ENCODE measurements at regions not wholly inside any gene's neighbourhood (a gene's known extent, or its start where the extent isn't known, plus 50 kb on each side); places are given as distances from the start of the nearest gene placed in this dataset.

GRCh38 chr1:195105773-195106172, 1502.5 kb downstream of the KCNT2 start:
- Histone ChIP-seq H3K36me3 (ENCODE audit: insufficient read depth, low read length) (no peaks in the 10 kb centered on the region), H3K27ac (ENCODE audit: low read depth, low read length, poor library complexity, severe bottlenecking) (no peak overlapping the region), H3K79me2 (ENCODE audit: insufficient read depth, low read length) (no peaks in the 10 kb centered on the region), H3K27me3 (ENCODE audit: insufficient read depth, low read length) (no peaks in the 10 kb centered on the region), H3K9ac (ENCODE audit: low read length) (no peak overlapping the region), H3K4me1 (ENCODE audit: insufficient read depth, low read length, severe bottlenecking) (no peaks in the 10 kb centered on the region), H3K9me3 (ENCODE audit: low read length) (no peaks in the 10 kb centered on the region; the same call in 1 of the 2 replicates), H3F3A (ENCODE audit: insufficient read depth, low read length) (no peaks in the 10 kb centered on the region), H2AFZ (ENCODE audit: low read length) (no peak overlapping the region), H3K4me3 (ENCODE audit: low read depth, low read length, poor library complexity, severe bottlenecking) (no peak overlapping the region), H3K4me2 (ENCODE audit: low read length) (no peak overlapping the region), H4K20me1 (ENCODE audit: insufficient read depth, low read length) (no peaks in the 10 kb centered on the region), H3K9me2 (ENCODE audit: low read depth, low read length) (no peaks in the 10 kb centered on the region)
- TF ChIP-seq EZH2 (IDR thresholded peaks at IDR 0.05; ENCODE audit: borderline replicate concordance, low read length) (no peak), CTCF (IDR thresholded peaks at IDR 0.05; ENCODE audit: low read length) (no peak)

GRCh38 chr1:195105281-195105680, 1503.0 kb downstream of the KCNT2 start:
- H3K36me3 ChIP-seq (ENCODE audit: insufficient read depth, low read length), result no peaks in the 10 kb centered on the region
- H4K20me1 ChIP-seq (ENCODE audit: insufficient read depth, low read length), result no peaks in the 10 kb centered on the region
- no peaks in the 10 kb centered on the region for H3F3A ChIP-seq (ENCODE audit: insufficient read depth, low read length)
- H3K4me1 ChIP-seq (ENCODE audit: insufficient read depth, low read length, severe bottlenecking), result no peaks in the 10 kb centered on the region
- H3K9me3 ChIP-seq (ENCODE audit: low read length), result no peaks in the 10 kb centered on the region; the same call in 1 of the 2 replicates
- H3K9ac ChIP-seq (ENCODE audit: low read length), result no peak overlapping the region
- H3K27me3 ChIP-seq (ENCODE audit: insufficient read depth, low read length), result no peaks in the 10 kb centered on the region
- no peak overlapping the region for H3K4me2 ChIP-seq (ENCODE audit: low read length)
- TF ChIP-seq EZH2 (IDR thresholded peaks at IDR 0.05; ENCODE audit: borderline replicate concordance, low read length) (no peak), CTCF (IDR thresholded peaks at IDR 0.05; ENCODE audit: low read length) (no peak)
- no peaks in the 10 kb centered on the region for H3K9me2 ChIP-seq (ENCODE audit: low read depth, low read length)
- no peak overlapping the region for H3K27ac ChIP-seq (ENCODE audit: low read depth, low read length, poor library complexity, severe bottlenecking)
- H3K79me2 ChIP-seq (ENCODE audit: insufficient read depth, low read length), result no peaks in the 10 kb centered on the region
- no peak overlapping the region for H2AFZ ChIP-seq (ENCODE audit: low read length)
- H3K4me3 ChIP-seq (ENCODE audit: low read depth, low read length, poor library complexity, severe bottlenecking), result no peak overlapping the region

GRCh38 chr1:195097316-195097715, 1510.9 kb downstream of the KCNT2 start:
- Histone ChIP-seq H3K9me2 (ENCODE audit: low read depth, low read length) (no peaks in the 10 kb centered on the region), H3K4me1 (ENCODE audit: insufficient read depth, low read length, severe bottlenecking) (no peaks in the 10 kb centered on the region), H3K4me2 (ENCODE audit: low read length) (no peak overlapping the region), H3K27ac (ENCODE audit: low read depth, low read length, poor library complexity, severe bottlenecking) (no peak overlapping the region), H3K79me2 (ENCODE audit: insufficient read depth, low read length) (no peaks in the 10 kb centered on the region), H3K9ac (ENCODE audit: low read length) (no peak overlapping the region), H4K20me1 (ENCODE audit: insufficient read depth, low read length) (no peaks in the 10 kb centered on the region), H2AFZ (ENCODE audit: low read length) (no peak overlapping the region; the same call in 1 of the 2 replicates), H3K9me3 (ENCODE audit: low read length) (peaks cover 8% of the 10 kb centered on the region; the same call in 1 of the 2 replicates), H3K27me3 (ENCODE audit: insufficient read depth, low read length) (no peaks in the 10 kb centered on the region), H3F3A (ENCODE audit: insufficient read depth, low read length) (no peaks in the 10 kb centered on the region), H3K4me3 (ENCODE audit: low read depth, low read length, poor library complexity, severe bottlenecking) (no peak overlapping the region), H3K36me3 (ENCODE audit: insufficient read depth, low read length) (no peaks in the 10 kb centered on the region)
- TF ChIP-seq EZH2 (IDR thresholded peaks at IDR 0.05; ENCODE audit: borderline replicate concordance, low read length) (no peak), CTCF (IDR thresholded peaks at IDR 0.05; ENCODE audit: low read length) (no peak)
